NCI-H526 treated with DMSO at 0.1 percent for 48 hours (cell line): ENCODE measurements at regions not wholly inside any gene's neighbourhood (a gene's known extent, or its start where the extent isn't known, plus 50 kb on each side); places are given as distances from the start of the nearest gene placed in this dataset.

Experiments used
- DNase-seq: peaks from one replicate; lab custom pipeline; 2025; lab: John Stamatoyannopoulos, UW

GRCh38 chr1:47703156-47703825 is 265.4 kb downstream of the FOXD2 start:
- no peak for DNase-seq

GRCh38 chr1:47703981-47704596 is 266.2 kb downstream of the FOXD2 start:
- DNase-seq: no peak

- DNase-seq: no peak
Measured at GRCh38 chr1:47705517-47706130, 267.8 kb downstream of the FOXD2 start.

- DNase-seq: no peak
Measured at GRCh38 chr1:47707503-47707902, 269.7 kb downstream of the FOXD2 start.

GRCh38 chr1:47708019-47708535 is 270.2 kb downstream of the FOXD2 start:
- no peak for DNase-seq

- no peak for DNase-seq
Measured at GRCh38 chr1:47708658-47709018, 270.8 kb downstream of the FOXD2 start.

GRCh38 chr1:47709019-47709871 is 271.4 kb downstream of the FOXD2 start:
- DNase-seq: peak; percentile 54

GRCh38 chr1:47709872-47710231 is 272.0 kb downstream of the FOXD2 start:
- DNase-seq: no peak

GRCh38 chr1:47710329-47711071 is 272.7 kb downstream of the FOXD2 start:
- DNase-seq: peak; percentile 16
